Hippocampal formation (tissue), 2 donors: ENCODE measurements at regions not wholly inside any gene's neighbourhood (a gene's known extent, or its start where the extent isn't known, plus 50 kb on each side); places are given as distances from the start of the nearest gene placed in this dataset.

Source experiments
- DNase-seq, 2 donors: peaks; one replicate each; lab custom pipeline; 2025; lab: John Stamatoyannopoulos, UW

GRCh38 chr15:62472616-62473299 lies 307.7 kb upstream of the C2CD4B start:
- no peak for DNase-seq

GRCh38 chr15:62474021-62474770 lies 309.1 kb upstream of the C2CD4B start:
- DNase-seq = no peak

- no peak for DNase-seq
These were observed 309.7 kb upstream of the C2CD4B start for GRCh38 chr15:62474771-62475124.

- no peak for DNase-seq
These were observed 310.5 kb upstream of the C2CD4B start for GRCh38 chr15:62475591-62475990.

- DNase-seq = no peak
These were observed 311.1 kb upstream of the C2CD4B start for GRCh38 chr15:62476163-62476562.

- no peak for DNase-seq
These were observed 312.8 kb upstream of the C2CD4B start for GRCh38 chr15:62477929-62478328.

GRCh38 chr15:62482785-62483429 lies 317.8 kb upstream of the C2CD4B start:
- DNase-seq = no peak

- no peak for DNase-seq
These were observed 318.7 kb upstream of the C2CD4B start for GRCh38 chr15:62483814-62484213.

- DNase-seq = no peak
These were observed 320.2 kb upstream of the C2CD4B start for GRCh38 chr15:62485170-62485720.

GRCh38 chr15:62486041-62486440 lies 321.0 kb upstream of the C2CD4B start:
- no peak for DNase-seq

- no peak for DNase-seq
These were observed 323.3 kb upstream of the C2CD4B start for GRCh38 chr15:62488387-62488786.

GRCh38 chr15:62491642-62492041 lies 326.6 kb upstream of the C2CD4B start:
- no peak for DNase-seq

- no peak for DNase-seq
These were observed 327.8 kb upstream of the C2CD4B start for GRCh38 chr15:62492900-62493299.

- no peak for DNase-seq
These were observed 329.1 kb upstream of the C2CD4B start for GRCh38 chr15:62494197-62494596.

- DNase-seq = no peak
These were observed 330.9 kb upstream of the C2CD4B start for GRCh38 chr15:62495670-62496614.

GRCh38 chr15:62497356-62497755 lies 332.3 kb upstream of the C2CD4B start:
- no peak for DNase-seq

- DNase-seq = no peak
These were observed 333.2 kb upstream of the C2CD4B start for GRCh38 chr15:62498278-62498677.

GRCh38 chr15:62498712-62499111 lies 333.6 kb upstream of the C2CD4B start:
- no peak for DNase-seq

GRCh38 chr15:62500325-62500724 lies 335.2 kb upstream of the C2CD4B start:
- DNase-seq = no peak

GRCh38 chr15:62502451-62502850 lies 337.4 kb upstream of the C2CD4B start:
- no peak for DNase-seq

GRCh38 chr15:62503451-62503850 lies 338.4 kb upstream of the C2CD4B start:
- DNase-seq = no peak

GRCh38 chr15:62505762-62506161 lies 340.7 kb upstream of the C2CD4B start:
- DNase-seq = no peak
